H1 (cell line): ENCODE measurements at regions not wholly inside any gene's neighbourhood (a gene's known extent, or its start where the extent isn't known, plus 50 kb on each side); places are given as distances from the start of the nearest gene placed in this dataset.

Source experiments
- CTCF ChIA-PET: fragments of 300-600 bp; sonication (Branson Sonifier 250); formaldehyde crosslinking; loops from one replicate; lab custom pipeline; 2021; ENCODE audit not compliant: partially characterized antibody; lab: Charles Lee
- POLR2A ChIA-PET: fragments of 300-600 bp; sonication (Branson Sonifier 250); formaldehyde crosslinking; loops from one replicate; lab custom pipeline; 2021; ENCODE audit warnings: inconsistent platforms; ENCODE audit not compliant: partially characterized antibody; lab: Charles Lee
- DNase-seq, 2 experiments: peaks; one replicate each; pipeline versions ENCODE4 v3.0.0 to v3.0.0-alpha.2; 2010 to 2022; ENCODE audit warnings: low spot score in 2 of 2, low read depth in 1 of 2, mixed read lengths in 1 of 2
- FAIRE-seq: peaks from 2 replicates; lab custom pipeline; 2011; peaks lifted over from hg19 to GRCh38; lab: Jason Lieb, UNC
- H2AFZ ChIP-seq: 2 replicates; pipeline ENCODE4 v1.8.1; 2012; ENCODE audit warnings: low read length, inconsistent platforms
- H2AK5ac ChIP-seq: 2 replicates; pipeline ENCODE4 v1.6.1; 2013; ENCODE audit warnings: low read depth, low read length
- H2BK120ac ChIP-seq: replicated peaks from 2 replicates; pipeline ENCODE3; 2013; ENCODE audit warnings: low read depth, low read length, inconsistent platforms
- H2BK12ac ChIP-seq: 2 replicates; pipeline ENCODE4 v1.6.1; 2013; ENCODE audit warnings: low read depth, low read length
- H2BK15ac ChIP-seq: 2 replicates; pipeline ENCODE4 v1.6.1; 2013; ENCODE audit warnings: low read length
- H2BK20ac ChIP-seq: 2 replicates; pipeline ENCODE4 v1.6.1; 2013; ENCODE audit warnings: low read length
- H2BK5ac ChIP-seq: 2 replicates; pipeline ENCODE4 v1.6.1; 2013; ENCODE audit warnings: low read depth, low read length
- H3K14ac ChIP-seq: 2 replicates; pipeline ENCODE4 v1.6.1; 2013; ENCODE audit warnings: inconsistent platforms; ENCODE audit not compliant: insufficient read length
- H3K18ac ChIP-seq: 2 replicates; pipeline ENCODE4 v1.6.1; 2013; ENCODE audit warnings: low read length; ENCODE audit errors: extremely low read depth
- H3K23ac ChIP-seq: 2 replicates; pipeline ENCODE4 v1.6.1; 2013; ENCODE audit warnings: inconsistent platforms; ENCODE audit not compliant: insufficient read length
- H3K23me2 ChIP-seq: 2 replicates; pipeline ENCODE4 v1.6.1; 2013; ENCODE audit warnings: low read depth, low read length
- H3K27ac ChIP-seq: 2 replicates; pipeline ENCODE4 v1.6.1; 2011; ENCODE audit warnings: low read depth, low read length, inconsistent platforms
- H3K27me3 ChIP-seq, 4 experiments: replicated peaks in 1 of 4; 1 replicate in 1 of 4; 2 replicates in 3 of 4; pipeline versions ENCODE4 v1.6.1 to v1.8.1; 2011 to 2013; ENCODE audit warnings: low read length in 3 of 4, mild to moderate bottlenecking in 3 of 4, inconsistent platforms in 2 of 4, mixed read lengths in 2 of 4, moderate library complexity in 1 of 4; ENCODE audit not compliant: control insufficient read depth in 3 of 4, insufficient read depth in 3 of 4; ENCODE audit errors: extremely low read depth in 1 of 4
- H3K36me3 ChIP-seq, 4 experiments: 2 replicates each; pipeline versions ENCODE4 v1.6.1 to v1.8.1; 2011 to 2013; ENCODE audit warnings: mild to moderate bottlenecking in 4 of 4, low read length in 3 of 4, moderate library complexity in 2 of 4, control low read depth in 1 of 4, inconsistent platforms in 1 of 4; ENCODE audit not compliant: insufficient read depth in 4 of 4, control insufficient read depth in 2 of 4
- H3K4ac ChIP-seq: replicated peaks from 2 replicates; pipeline ENCODE3; 2013; ENCODE audit warnings: low read length, low read depth, mixed read lengths, inconsistent platforms; ENCODE audit not compliant: insufficient read length
- H3K4me1 ChIP-seq, 4 experiments: replicated peaks in 1 of 4; 1 replicate in 1 of 4; 2 replicates in 3 of 4; pipeline versions ENCODE4 v1.6.1 to v1.8.1; 2011 to 2013; ENCODE audit warnings: low read length in 3 of 4, inconsistent platforms in 2 of 4, mixed read lengths in 1 of 4; ENCODE audit not compliant: insufficient read depth in 4 of 4, control insufficient read depth in 3 of 4
- H3K4me2 ChIP-seq, 2 experiments: 2 replicates each; pipeline versions ENCODE4 v1.6.1 to v1.8.1; 2011 to 2013; ENCODE audit warnings: low read depth in 2 of 2, low read length in 2 of 2, control low read depth in 1 of 2, inconsistent platforms in 1 of 2, mild to moderate bottlenecking in 1 of 2; ENCODE audit not compliant: insufficient read depth in 1 of 2
- H3K4me3 ChIP-seq, 4 experiments: fragments of 200-600, 300-600 bp in 1 of 4; sonication (generic), shearing (Covaris generic), sonication (Bioruptor Twin) in 1 of 4; 2 replicates each; pipeline versions ENCODE4 v1.5.1 to v1.8.1; 2011 to 2016; ENCODE audit warnings: low read length in 4 of 4, low read depth in 3 of 4, control low read depth in 2 of 4, inconsistent platforms in 2 of 4, mild to moderate bottlenecking in 2 of 4, mixed read lengths in 1 of 4, moderate library complexity in 1 of 4; ENCODE audit not compliant: insufficient read depth in 2 of 4; ENCODE audit errors: extremely low read depth in 1 of 4
- H3K56ac ChIP-seq: replicated peaks from 2 replicates; pipeline ENCODE3; 2013; ENCODE audit warnings: low read depth, mild to moderate bottlenecking, mixed read lengths, low read length, inconsistent platforms; ENCODE audit not compliant: insufficient read length
- H3K79me1 ChIP-seq: 2 replicates; pipeline ENCODE4 v1.6.1; 2013; ENCODE audit warnings: low read depth, low read length, control low read depth
- H3K79me2 ChIP-seq, 2 experiments: 2 replicates each; pipeline versions ENCODE4 v1.6.1 to v1.8.1; 2012 to 2013; ENCODE audit warnings: low read length in 2 of 2, mild to moderate bottlenecking in 2 of 2, inconsistent platforms in 1 of 2; ENCODE audit not compliant: insufficient read depth in 2 of 2, control insufficient read depth in 1 of 2
- H3K9ac ChIP-seq, 4 experiments: replicated peaks in 1 of 4; 1 replicate in 1 of 4; 2 replicates in 3 of 4; pipeline versions ENCODE4 v1.6.1 to v1.8.1; 2011 to 2013; ENCODE audit warnings: low read depth in 3 of 4, low read length in 3 of 4, control low read depth in 2 of 4, mild to moderate bottlenecking in 2 of 4, moderate library complexity in 2 of 4, inconsistent platforms in 1 of 4; ENCODE audit errors: extremely low read depth in 1 of 4
- H3K9me3 ChIP-seq, 2 experiments: 2 replicates each; pipeline versions ENCODE4 v1.6.1 to v1.8.1; 2012 to 2013; ENCODE audit warnings: mild to moderate bottlenecking in 2 of 2, moderate library complexity in 2 of 2, control low read depth in 1 of 2, inconsistent platforms in 1 of 2, low read depth in 1 of 2, low read length in 1 of 2, mixed read lengths in 1 of 2; ENCODE audit not compliant: insufficient read depth in 2 of 2
- H4K20me1 ChIP-seq, 2 experiments: replicated peaks in 1 of 2; 2 replicates each; pipeline versions ENCODE3 to v1.8.1; 2011 to 2013; ENCODE audit warnings: inconsistent platforms in 2 of 2, low read length in 2 of 2, mild to moderate bottlenecking in 1 of 2; ENCODE audit not compliant: insufficient read depth in 2 of 2, control insufficient read depth in 1 of 2
- H4K5ac ChIP-seq: 2 replicates; pipeline ENCODE4 v1.6.1; 2013; ENCODE audit warnings: low read length, low read depth, mixed read lengths, inconsistent platforms; ENCODE audit not compliant: insufficient read length
- H4K8ac ChIP-seq: 2 replicates; pipeline ENCODE4 v1.8.0; 2013; ENCODE audit warnings: mild to moderate bottlenecking, moderate library complexity, low read length, inconsistent platforms; ENCODE audit not compliant: insufficient read depth; ENCODE audit errors: extremely low read depth
- H4K91ac ChIP-seq: replicated peaks from 2 replicates; pipeline ENCODE3; 2013; ENCODE audit warnings: low read length, mixed read lengths, inconsistent platforms; ENCODE audit not compliant: insufficient read length
- CBX5 ChIP-seq: fragments of 300-800, 300-1000 bp; sonication (generic); IDR thresholded peaks from 2 replicates; pipeline ENCODE4 v1.7.1; 2016; ENCODE audit warnings: antibody characterized with exemption, low read length, low read depth
- FOSL1 ChIP-seq: IDR thresholded peaks from 2 replicates; pipeline ENCODE4 v1.6.1; 2011; ENCODE audit warnings: mild to moderate bottlenecking, low read depth, low read length, moderate library complexity; ENCODE audit not compliant: insufficient read depth
- PHF8 ChIP-seq: fragments of 200-600 bp; sonication (generic); conservative IDR thresholded peaks from 2 replicates; pipeline ENCODE4 v1.7.1; 2012; ENCODE audit warnings: low read depth, mild to moderate bottlenecking, inconsistent platforms, low read length, moderate library complexity
- SP2 ChIP-seq: IDR thresholded peaks from 2 replicates; pipeline ENCODE4 v1.6.1; 2012; ENCODE audit warnings: mild to moderate bottlenecking, low read length, inconsistent platforms
- TEAD4 ChIP-seq: IDR thresholded peaks from 2 replicates; pipeline ENCODE4 v1.6.1; 2012; ENCODE audit warnings: low read depth, low read length, inconsistent platforms, mixed read lengths
- WGBS, 2 experiments: shearing (Covaris generic) in 1 of 2; methylation state at CpG; one replicate each; pipeline versions ENCODE4 v1.1.6 to v1.1.7; 2013 to 2015; ENCODE audit warnings: low lambda C conversion rate in 2 of 2, mixed read lengths in 2 of 2, inconsistent platforms in 1 of 2, low coverage in 1 of 2, missing lambda C conversion rate in 1 of 2; ENCODE audit not compliant: insufficient replicate concordance in 2 of 2, insufficient coverage in 1 of 2, insufficient read length in 1 of 2; ENCODE audit errors: extremely low coverage in 1 of 2, missing lambda C conversion rate in 1 of 2; 5-methylcytosine and 5-hydroxymethylcytosine counted together

GRCh38 chr7:12030116-12030515 lies 181.0 kb upstream of the TMEM106B start:
- no peak overlapping the region for H3K9ac ChIP-seq
- H3K27ac ChIP-seq = no peak overlapping the region
- WGBS, 2 experiments = 85% methylated on average over 5 of the region's 5 CpGs; no CpG with 5 or more reads in 1 of the 2 experiments

More at GRCh38 chr7:12030116-12030515, 181.0 kb upstream of the TMEM106B start:
- no peaks in the 10 kb centered on the region for H3K23me2 ChIP-seq
- H3K18ac ChIP-seq = no peak overlapping the region
- H3K4ac ChIP-seq = no peak overlapping the region
- 0 out of 2 replicates have a peak overlapping the region, but pooled peaks have one; percentile 12 for H2BK5ac ChIP-seq
- no peak overlapping the region for H3K14ac ChIP-seq
- no peaks in the 10 kb centered on the region for H4K20me1 ChIP-seq
- peak overlapping the region; percentile 78; the same call in 1 of the 2 replicates for H2AFZ ChIP-seq
- H3K27me3 ChIP-seq = no peaks in the 10 kb centered on the region
- H4K5ac ChIP-seq = no peak overlapping the region
- no peak overlapping the region for H2BK20ac ChIP-seq
- TF ChIP-seq PHF8 (no peak), SP2 (no peak), CBX5 (no peak), FOSL1 (no peak), TEAD4 (no peak)
- no peak overlapping the region for H3K56ac ChIP-seq
- ChIA-PET POLR2A (no interaction called here), CTCF (no interaction called here)
- no peak overlapping the region for H2BK120ac ChIP-seq
- no peak overlapping the region for H4K8ac ChIP-seq
- DNase-seq (no peak), FAIRE-seq (no peak)
- H2BK12ac ChIP-seq = peak overlapping the region; percentile 21; the same call in 1 of the 2 replicates
- no peak overlapping the region for H3K4me3 ChIP-seq
- H3K79me1 ChIP-seq = no peaks in the 10 kb centered on the region
- no peak overlapping the region for H3K4me2 ChIP-seq
- H3K36me3 ChIP-seq = no peaks in the 10 kb centered on the region
- H2BK15ac ChIP-seq = no peak overlapping the region
- no peak overlapping the region for H4K91ac ChIP-seq
- H3K9me3 ChIP-seq = no peaks in the 10 kb centered on the region
- peaks cover 0 to 3% (median 0%) of the 10 kb centered on the region in 4 experiments; a peak in 1 of 7 replicates for H3K4me1 ChIP-seq
- H2AK5ac ChIP-seq = no peak overlapping the region
- H3K23ac ChIP-seq = no peak overlapping the region
- H3K79me2 ChIP-seq = no peaks in the 10 kb centered on the region
